Ovary (tissue), 7 donors: ENCODE measurements at regions not wholly inside any gene's neighbourhood (a gene's known extent, or its start where the extent isn't known, plus 50 kb on each side); places are given as distances from the start of the nearest gene placed in this dataset.

Experiments
- DNase-seq, 5 donors: peaks; one replicate each; pipeline ENCODE4 v3.0.0-alpha.2; 2019 to 2020
- H3K27ac ChIP-seq, 2 donors: fragments of 200-600 bp; one replicate each; pipeline versions ENCODE4 v1.5.1 to v1.8.0; 2019 to 2022
- H3K27me3 ChIP-seq: fragments of 200-600 bp; one replicate; pipeline ENCODE4 v1.8.0; 2022
- H3K36me3 ChIP-seq: fragments of 200-600 bp; sonication (generic); one replicate; pipeline ENCODE4 v1.5.1; 2019
- H3K4me1 ChIP-seq: one replicate; pipeline ENCODE4 v1.8.1; 2013; ENCODE audit warnings: mild to moderate bottlenecking, moderate library complexity; ENCODE audit not compliant: insufficient read depth
- H3K4me3 ChIP-seq: fragments of 200-600 bp; sonication (generic); one replicate; pipeline ENCODE4 v1.5.1; 2017
- H3K9me3 ChIP-seq, 2 donors: fragments of 200-600 bp in 1 of 2; sonication (generic) in 1 of 2; one replicate each; pipeline versions ENCODE4 v1.5.1 to v1.8.1; 2013 to 2019; ENCODE audit warnings: mild to moderate bottlenecking in 1 of 2, moderate library complexity in 1 of 2
- CTCF ChIP-seq, 3 donors: fragments of 450-650 bp in 2 of 3; fragments of 200-600 bp in 1 of 3; IDR thresholded peaks; one replicate each; pipeline versions ENCODE4 v1.5.1 to v1.8.0; 2016 to 2022; ENCODE audit warnings: antibody characterized with exemption in 3 of 3, mild to moderate bottlenecking in 1 of 3
- EP300 ChIP-seq: sonication (generic); formaldehyde crosslinking; IDR thresholded peaks from one replicate; pipeline ENCODE4 v1.6.1; 2017; ENCODE audit warnings: antibody characterized with exemption
- POLR2A ChIP-seq: fragments of 450-650 bp; IDR thresholded peaks from one replicate; pipeline ENCODE4 v1.6.1; 2017; ENCODE audit warnings: antibody characterized with exemption, mild to moderate bottlenecking, moderate library complexity
- WGBS, 3 donors: extraction: QIAGEN DNeasy Blood & Tissue Kit in 1 of 3; methylation state at CpG; one replicate each; pipeline versions ENCODE4 v1.1.5 to v1.1.7; 2013 to 2017; 5-methylcytosine and 5-hydroxymethylcytosine counted together
- intact Hi-C, 4 donors: fragments of 100-400 bp; cut with DNase I; formaldehyde crosslinking; loops; one replicate each; pipeline versions ENCODE4 v1.11.0 to v1.15.1; 2022 to 2023
- donor health status: DM: no; HTN: no; CAD: no; lungs with moderate emphysema.
- donor health status: DM: no; HTN: no; CAD: no.
- donor health status: Bipolar disorder and iron deficiency.
- donor health status: DM: no; HTN: no; CAD: no.
- donor health status: DM: yes; HTN: yes; CAD: no.

- WGBS, 3 donors, result 77 to 85% (median 83%) methylated on average over 3 of the region's 3 CpGs
Measured at GRCh38 chr18:1050012-1050657, 145.5 kb downstream of the ADCYAP1 start.

GRCh38 chr18:1052301-1052700, 147.6 kb downstream of the ADCYAP1 start:
- Histone ChIP-seq H3K4me3 (no peak overlapping the region), H3K27ac (no peak overlapping the region), H3K4me1 (no peaks in the 10 kb centered on the region), H3K36me3 (no peaks in the 10 kb centered on the region), H3K27me3 (no peaks in the 10 kb centered on the region), H3K9me3 (no peaks in the 10 kb centered on the region)
- TF ChIP-seq CTCF (IDR thresholded peaks at IDR 0.05) (no peak), POLR2A (no peak), EP300 (no peak)
- intact Hi-C loops, result no loop called here
- no peak for DNase-seq

More at GRCh38 chr18:1050012-1050657, 145.5 kb downstream of the ADCYAP1 start:
- Histone ChIP-seq H3K27ac (no peak overlapping the region), H3K9me3 (no peaks in the 10 kb centered on the region), H3K4me3 (no peak overlapping the region), H3K4me1 (no peaks in the 10 kb centered on the region), H3K36me3 (no peaks in the 10 kb centered on the region), H3K27me3 (no peaks in the 10 kb centered on the region)
- intact Hi-C loops, result no loop called here
- DNase-seq, result no peak
- TF ChIP-seq EP300 (no peak), CTCF (IDR thresholded peaks at IDR 0.05) (no peak)

GRCh38 chr18:1053331-1054315, 149.0 kb downstream of the ADCYAP1 start:
- H3K36me3 ChIP-seq, result no peaks in the 10 kb centered on the region
- DNase-seq, result no peak
- H3K9me3 ChIP-seq, result no peaks in the 10 kb centered on the region
- H3K27ac ChIP-seq, result no peak overlapping the region
- no peaks in the 10 kb centered on the region for H3K27me3 ChIP-seq
- WGBS, 3 donors, result 31 to 44% (median 37%) methylated on average over 5 of the region's 5 CpGs
- no peaks in the 10 kb centered on the region for H3K4me1 ChIP-seq
- H3K4me3 ChIP-seq, result no peak overlapping the region
- TF ChIP-seq CTCF (IDR thresholded peaks at IDR 0.05) (no peak), POLR2A (no peak)
- intact Hi-C loops, result no loop called here

GRCh38 chr18:1056404-1056803, 151.7 kb downstream of the ADCYAP1 start:
- no peak overlapping the region for H3K4me3 ChIP-seq
- TF ChIP-seq EP300 (no peak), POLR2A (no peak), CTCF (IDR thresholded peaks at IDR 0.05) (no peak)
- H3K9me3 ChIP-seq, result no peaks in the 10 kb centered on the region
- no peak overlapping the region for H3K27ac ChIP-seq
- intact Hi-C loops, result no loop called here
- no peaks in the 10 kb centered on the region for H3K36me3 ChIP-seq
- 86 to 87% (median 87%) methylated on average over 2 of the region's 2 CpGs for WGBS, 3 donors
- H3K4me1 ChIP-seq, result no peaks in the 10 kb centered on the region
- no peak for DNase-seq
- H3K27me3 ChIP-seq, result no peaks in the 10 kb centered on the region
